NB4 (cell line): ENCODE measurements at regions not wholly inside any gene's neighbourhood (a gene's known extent, or its start where the extent isn't known, plus 50 kb on each side); places are given as distances from the start of the nearest gene placed in this dataset.

ENCODE experiments used
- DNase-seq: peaks from one replicate; pipeline ENCODE4 v3.0.0; 2010; ENCODE audit warnings: low read depth
- H3K4me3 ChIP-seq: one replicate; pipeline ENCODE4 v1.5.1; 2011; ENCODE audit warnings: mild to moderate bottlenecking, low read depth, low read length, moderate library complexity
- CTCF ChIP-seq: IDR thresholded peaks from one replicate; pipeline ENCODE4 v1.5.1; 2012; ENCODE audit warnings: low read depth, low read length
- MAX ChIP-seq: IDR thresholded peaks from 2 replicates; pipeline ENCODE4 v1.6.1; 2011; ENCODE audit warnings: low read depth, low read length
- MYC ChIP-seq: IDR thresholded peaks from 2 replicates; pipeline ENCODE4 v1.6.1; 2011; ENCODE audit warnings: low read depth, low read length
- POLR2A ChIP-seq: IDR thresholded peaks from 2 replicates; pipeline ENCODE4 v1.6.1; 2011; ENCODE audit warnings: mild to moderate bottlenecking; ENCODE audit not compliant: insufficient read length; ENCODE audit errors: extremely low read depth

- no peak for DNase-seq
- H3K4me3 ChIP-seq: no peak overlapping the region
- TF ChIP-seq MAX (no peak), MYC (no peak), POLR2A (no peak)
These were observed 89.9 kb upstream of the CPEB4 start for GRCh38 chr5:173798127-173798810.

GRCh38 chr5:173800340-173800739, 87.8 kb upstream of the CPEB4 start:
- H3K4me3 ChIP-seq: no peak overlapping the region
- no peak for DNase-seq
- TF ChIP-seq POLR2A (no peak), MAX (no peak), MYC (no peak), CTCF (no peak)

DNA sequence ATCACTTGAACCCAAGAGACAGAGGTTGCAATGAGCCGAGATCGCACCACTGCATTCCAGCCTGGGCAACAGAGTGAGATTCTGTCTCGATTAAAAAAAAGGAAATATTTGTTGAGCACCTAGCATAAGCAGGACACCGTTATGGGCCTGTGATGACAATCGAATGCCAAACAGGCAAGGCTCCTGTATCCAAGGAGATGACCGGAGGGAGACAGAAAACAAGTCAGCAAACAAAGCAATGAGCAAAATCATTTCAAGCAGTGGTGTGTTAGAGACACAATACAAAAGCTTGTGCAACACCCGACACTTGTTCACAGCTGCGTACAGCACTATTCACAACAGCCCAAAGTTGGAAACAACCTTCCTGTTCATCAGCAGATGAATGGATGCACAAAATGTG, 87.1 kb upstream of the CPEB4 start:
- TF ChIP-seq MAX (no peak), MYC (no peak)
- DNase-seq: no peak
- H3K4me3 ChIP-seq: no peak overlapping the region

DNA sequence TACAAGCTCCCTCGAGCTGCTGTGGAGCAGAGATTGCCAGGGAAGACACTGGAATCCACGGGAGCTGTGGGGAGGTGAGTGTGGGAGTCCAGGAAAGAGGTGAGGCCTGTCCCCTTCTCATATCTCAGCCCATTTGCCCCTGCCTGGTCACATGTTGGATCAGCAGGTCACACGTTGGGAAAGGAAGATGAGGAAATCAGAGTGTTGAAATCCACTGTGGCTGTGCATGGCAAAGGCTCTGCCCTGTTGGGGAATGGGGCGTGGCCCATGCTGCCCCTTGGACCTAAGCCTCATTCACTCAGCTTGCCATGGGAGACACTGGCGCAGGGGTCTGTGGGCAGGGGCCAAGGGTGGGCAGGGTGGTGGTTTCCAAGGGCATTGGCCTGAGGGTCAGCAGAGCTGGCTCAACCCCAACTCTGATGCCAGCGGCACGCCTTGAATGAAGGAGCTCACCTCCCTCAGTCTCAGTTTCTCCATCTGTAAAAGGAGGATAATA, 85.4 kb upstream of the CPEB4 start:
- TF ChIP-seq POLR2A (no peak), MAX (peak; percentile 97), MYC (peak; percentile 92)
- DNase-seq: peak; percentile 98
- H3K4me3 ChIP-seq: peak overlapping the region; percentile 21

GRCh38 chr5:173804579-173804978, 83.6 kb upstream of the CPEB4 start:
- no peak for DNase-seq
- no peak for TF ChIP-seq MAX
- TF ChIP-seq MYC: no peak
- no peak for TF ChIP-seq POLR2A
- no peak for TF ChIP-seq CTCF
- H3K4me3 ChIP-seq: no peak overlapping the region

DNA sequence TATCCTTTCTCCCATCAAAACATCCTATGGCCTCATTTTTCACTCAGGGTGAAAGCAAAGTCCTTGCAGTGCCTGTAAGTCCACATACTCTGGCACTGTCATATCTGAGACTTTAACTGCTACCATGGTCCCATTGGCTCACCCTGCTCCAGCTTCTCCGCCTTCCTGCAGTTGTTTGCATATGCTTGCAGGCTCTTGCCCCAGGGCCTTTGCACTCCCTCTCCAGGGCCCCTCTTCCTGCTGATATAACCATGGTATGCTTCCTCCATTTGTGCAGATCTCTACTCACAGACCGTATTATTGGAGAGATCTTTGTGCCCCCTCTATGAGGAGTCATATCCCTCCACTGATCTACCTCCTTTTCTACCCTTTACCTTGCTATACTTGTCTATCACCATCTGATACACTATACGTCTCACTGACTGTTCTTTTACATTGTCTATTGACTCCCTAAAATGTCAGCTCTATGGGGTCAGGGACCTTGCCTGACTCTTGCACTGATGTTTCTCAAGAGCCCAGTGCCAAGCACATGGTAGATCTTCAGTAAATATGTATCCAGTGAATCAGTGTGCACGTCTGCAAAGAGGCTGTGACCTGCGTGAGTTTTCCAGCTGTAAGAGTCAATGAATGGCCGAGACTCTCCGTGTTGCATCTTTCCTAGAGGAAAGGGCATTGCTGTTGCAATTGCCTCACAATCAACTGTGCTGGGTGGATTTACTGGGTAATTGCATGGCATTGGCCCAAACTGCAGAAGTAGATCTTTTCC, 81.7 kb upstream of the CPEB4 start:
- no peak overlapping the region for H3K4me3 ChIP-seq
- DNase-seq: peak; percentile 35
- TF ChIP-seq MAX (no peak), CTCF (no peak), MYC (no peak), POLR2A (no peak)

- TF ChIP-seq MYC (no peak), MAX (peak; percentile 59; the same call in 1 of the 2 replicates)
- no peak overlapping the region for H3K4me3 ChIP-seq
- no peak for DNase-seq
These were observed 80.9 kb upstream of the CPEB4 start for GRCh38 chr5:173807181-173807655.
